ENCODE measurements at regions not wholly inside any gene's neighbourhood (a gene's known extent, or its start where the extent isn't known, plus 50 kb on each side); places are given as distances from the start of the nearest gene placed in this dataset.

GRCh38 chr2:85945172-85945571 lies 56.4 kb upstream of the ST3GAL5 start:
- ChIA-PET POLR2A (no interaction called here), RAD21 (ENCODE audit: low non-redundant PET in 1 of 2, low total read pairs in 2 of 2, uncharacterized antibody in 2 of 2, unreplicated experiment in 2 of 2) (no interaction called here), CTCF (no interaction called here)
- intact Hi-C loops (cut with micrococcal nuclease), result no loop called here
- no peak for TF ChIP-seq FOSL1 (IDR thresholded peaks at IDR 0.05; ENCODE audit: low read depth)
- TF ChIP-seq EGR1 (IDR thresholded peaks at IDR 0.05; ENCODE audit: low read depth), result no peak
- TF ChIP-seq ZBTB33 (IDR thresholded peaks at IDR 0.05; ENCODE audit: extremely low read depth, insufficient replicate concordance, low read length), result no peak
- TF ChIP-seq POLR2A (IDR thresholded peaks at IDR 0.05; ENCODE audit: borderline replicate concordance, extremely low read depth, insufficient read depth, insufficient read length), result no peak
- TF ChIP-seq ZFX (IDR thresholded peaks at IDR 0.05), result no peak
- TF ChIP-seq SIN3A (IDR thresholded peaks at IDR 0.05; ENCODE audit: low read depth), result no peak
- no peak for TF ChIP-seq SRF (IDR thresholded peaks at IDR 0.05; ENCODE audit: low read depth)
- Histone ChIP-seq H3K9me3 (ENCODE audit: control insufficient read depth in 1 of 2, insufficient read depth in 1 of 2, low read depth in 1 of 2, low read length in 2 of 2) (peaks cover 0 to 12% of the 10 kb centered on the region in 2 experiments; a peak in 2 of 4 replicates), H4K20me1 (ENCODE audit: insufficient read depth) (no peaks in the 10 kb centered on the region), H3K9ac (ENCODE audit: low read length) (no peak overlapping the region), H3K9me2 (ENCODE audit: insufficient read depth) (no peaks in the 10 kb centered on the region), H3K79me2 (ENCODE audit: insufficient read depth, low read length) (no peaks in the 10 kb centered on the region), H3K36me3 (ENCODE audit: control insufficient read depth in 1 of 2, insufficient read depth in 2 of 2, low read length in 2 of 2) (no peaks in the 10 kb centered on the region), H3K27ac (ENCODE audit: low read depth, low read length) (no peak overlapping the region), H3K4me3 (replicated peaks in 1 of 2; ENCODE audit: low read depth in 1 of 2, low read length in 2 of 2) (no peak overlapping the region), H3K4me1 (ENCODE audit: control insufficient read depth in 1 of 2, insufficient read depth in 2 of 2, low read length in 2 of 2) (no peaks in the 10 kb centered on the region), H2AFZ (ENCODE audit: low read depth, low read length, poor library complexity, severe bottlenecking) (no peak overlapping the region), H3K27me3 (ENCODE audit: insufficient read depth, low read length) (no peaks in the 10 kb centered on the region), H3K4me2 (ENCODE audit: low read length) (no peak overlapping the region)
- DNase-seq (ENCODE audit: low read depth, low spot score) (no peak), ATAC-seq (no peak)
- no TSS peak for BruUV-seq (replicated peaks)

- ATAC-seq (no peak), DNase-seq (ENCODE audit: low read depth, low spot score) (no peak)
- ChIA-PET POLR2A (no interaction called here), RAD21 (ENCODE audit: low non-redundant PET in 1 of 2, low total read pairs in 2 of 2, uncharacterized antibody in 2 of 2, unreplicated experiment in 2 of 2) (no interaction called here), CTCF (no interaction called here)
- H2AFZ ChIP-seq (ENCODE audit: low read depth, low read length, poor library complexity, severe bottlenecking), result no peak overlapping the region
- no peak for TF ChIP-seq POLR2A (IDR thresholded peaks at IDR 0.05; ENCODE audit: borderline replicate concordance, extremely low read depth, insufficient read depth, insufficient read length)
- no peak for TF ChIP-seq SRF (IDR thresholded peaks at IDR 0.05; ENCODE audit: low read depth)
- no peak for TF ChIP-seq CBX3 (IDR thresholded peaks at IDR 0.05; ENCODE audit: low read depth)
- no peak for TF ChIP-seq JUND (IDR thresholded peaks at IDR 0.05)
- no peak for TF ChIP-seq FOSL1 (IDR thresholded peaks at IDR 0.05; ENCODE audit: low read depth)
- no peak for TF ChIP-seq TCF7L2 (IDR thresholded peaks at IDR 0.05; ENCODE audit: borderline replicate concordance, extremely low read depth, insufficient read depth, insufficient read length)
- no peak for TF ChIP-seq RAD21 (IDR thresholded peaks at IDR 0.05; ENCODE audit: low read depth)
- no peak for TF ChIP-seq CTCF (IDR thresholded peaks at IDR 0.05 in 2 of 3, conservative IDR thresholded peaks at IDR 0.05 in 1 of 3; ENCODE audit: borderline replicate concordance in 1 of 3, insufficient read depth in 1 of 3, low read depth in 2 of 3, low read length in 2 of 3)
- no peak for TF ChIP-seq ZBTB33 (IDR thresholded peaks at IDR 0.05; ENCODE audit: extremely low read depth, insufficient replicate concordance, low read length)
- H3K9me2 ChIP-seq (ENCODE audit: insufficient read depth), result no peaks in the 10 kb centered on the region
- no peak overlapping the region for H3K27ac ChIP-seq (ENCODE audit: low read depth, low read length)
- no peaks in the 10 kb centered on the region for H3K36me3 ChIP-seq (ENCODE audit: control insufficient read depth in 1 of 2, insufficient read depth in 2 of 2, low read length in 2 of 2)
- intact Hi-C loops (cut with micrococcal nuclease), result no loop called here
- H4K20me1 ChIP-seq (ENCODE audit: insufficient read depth), result no peaks in the 10 kb centered on the region
- no peak overlapping the region for H3K4me3 ChIP-seq (replicated peaks in 1 of 2; ENCODE audit: low read depth in 1 of 2, low read length in 2 of 2)
- BruUV-seq (replicated peaks), result no TSS peak
- H3K9me3 ChIP-seq (ENCODE audit: control insufficient read depth in 1 of 2, insufficient read depth in 1 of 2, low read depth in 1 of 2, low read length in 2 of 2), result peaks cover 0 to 11% of the 10 kb centered on the region in 2 experiments; a peak in 2 of 4 replicates
- H3K79me2 ChIP-seq (ENCODE audit: insufficient read depth, low read length), result no peaks in the 10 kb centered on the region
- H3K4me1 ChIP-seq (ENCODE audit: control insufficient read depth in 1 of 2, insufficient read depth in 2 of 2, low read length in 2 of 2), result peaks cover 3% of the 10 kb centered on the region in 2 experiments
- no peak overlapping the region for H3K9ac ChIP-seq (ENCODE audit: low read length)
- H3K27me3 ChIP-seq (ENCODE audit: insufficient read depth, low read length), result no peaks in the 10 kb centered on the region
- H3K4me2 ChIP-seq (ENCODE audit: low read length), result no peak overlapping the region
Measured at GRCh38 chr2:85942346-85942957, 53.7 kb upstream of the ST3GAL5 start.

Measured in HCT116 (cell line).